Smooth muscle cell (in vitro differentiated cells): ENCODE measurements at regions not wholly inside any gene's neighbourhood (a gene's known extent, or its start where the extent isn't known, plus 50 kb on each side); places are given as distances from the start of the nearest gene placed in this dataset.
"Not testable (repeated sequence)": the region's sequence is repeated elsewhere in the genome, so short reads cannot be mapped to it uniquely, and the experiment has no call there.

ENCODE experiments used
- DNase-seq: peaks from one replicate; lab custom pipeline; 2025; ENCODE audit not compliant: unreplicated experiment; lab: John Stamatoyannopoulos, UW
- H2AFZ ChIP-seq: fragments of 200-600 bp; sonication (generic); 2 replicates; pipeline ENCODE4 v1.6.0; 2016; ENCODE audit warnings: antibody characterized with exemption, low read depth, mild to moderate bottlenecking
- H3F3A ChIP-seq: fragments of 200-600 bp; sonication (generic); 2 replicates; pipeline ENCODE4 v1.6.0; 2017; ENCODE audit warnings: antibody characterized with exemption, low read depth
- H3K27ac ChIP-seq: fragments of 200-600 bp; sonication (generic); 2 replicates; pipeline ENCODE4 v1.5.1; 2016; ENCODE audit warnings: low read depth, mild to moderate bottlenecking
- H3K27me3 ChIP-seq: fragments of 200-600 bp; sonication (generic); 2 replicates; pipeline ENCODE4 v1.6.1; 2016; ENCODE audit warnings: low read depth, mild to moderate bottlenecking
- H3K36me3 ChIP-seq: fragments of 200-600 bp; sonication (generic); 2 replicates; pipeline ENCODE4 v1.5.1; 2016; ENCODE audit warnings: low read depth
- H3K4me1 ChIP-seq: fragments of 200-600 bp; sonication (generic); 2 replicates; pipeline ENCODE4 v1.5.1; 2016; ENCODE audit warnings: low read depth
- H3K4me2 ChIP-seq: fragments of 200-600 bp; sonication (generic); 2 replicates; pipeline ENCODE4 v1.6.0; 2016; ENCODE audit warnings: mild to moderate bottlenecking
- H3K4me3 ChIP-seq: fragments of 200-600 bp; sonication (generic); 2 replicates; pipeline ENCODE4 v1.5.1; 2016; ENCODE audit warnings: mild to moderate bottlenecking
- H3K79me2 ChIP-seq: fragments of 200-600 bp; sonication (generic); 2 replicates; pipeline ENCODE4 v1.6.0; 2016; ENCODE audit warnings: low read depth, mild to moderate bottlenecking
- H3K9ac ChIP-seq: fragments of 200-600 bp; sonication (generic); 2 replicates; pipeline ENCODE4 v1.6.0; 2016; ENCODE audit warnings: low read depth
- H3K9me3 ChIP-seq: fragments of 200-600 bp; sonication (generic); replicated peaks from 2 replicates; pipeline ENCODE4 v1.5.1; 2016; ENCODE audit warnings: low read depth
- H4K20me1 ChIP-seq: fragments of 200-600 bp; sonication (generic); 2 replicates; pipeline ENCODE4 v1.6.0; 2016; ENCODE audit warnings: low read depth
- CTCF ChIP-seq: fragments of 200-600 bp; sonication (generic); IDR thresholded peaks from 2 replicates; pipeline ENCODE4 v1.5.1; 2017; ENCODE audit warnings: borderline replicate concordance, mild to moderate bottlenecking, antibody characterized with exemption; ENCODE audit not compliant: insufficient read depth, poor library complexity, severe bottlenecking
- WGBS: methylation state at CpG from one replicate; pipeline ENCODE4 v1.1.7; 2016; ENCODE audit warnings: low lambda C conversion rate; 5-methylcytosine and 5-hydroxymethylcytosine counted together

- WGBS, result 80% methylated on average over 3 of the region's 3 CpGs
- Histone ChIP-seq H3K9ac (no peak overlapping the region), H2AFZ (no peak overlapping the region), H3K4me3 (no peak overlapping the region), H3K36me3 (no peaks in the 10 kb centered on the region), H3K27me3 (no peaks in the 10 kb centered on the region), H3K4me2 (no peak overlapping the region), H3K79me2 (no peaks in the 10 kb centered on the region), H3K4me1 (peaks cover 5% of the 10 kb centered on the region), H3F3A (peaks cover 9% of the 10 kb centered on the region), H3K27ac (peak overlapping the region; percentile 39), H4K20me1 (no peaks in the 10 kb centered on the region), H3K9me3 (peaks cover 5% of the 10 kb centered on the region)
- no peak for TF ChIP-seq CTCF
- no peak for DNase-seq
Observed at GRCh38 chr6:81875782-81876293, 123.4 kb upstream of the TENT5A start.

- peaks cover 16% of the 10 kb centered on the region for H3F3A ChIP-seq
- not testable (repeated sequence) for H3K79me2 ChIP-seq, H3K27ac ChIP-seq, H3K9ac ChIP-seq, H3K9me3 ChIP-seq, H3K4me1 ChIP-seq, H2AFZ ChIP-seq, DNase-seq, H3K4me3 ChIP-seq, H4K20me1 ChIP-seq, H3K27me3 ChIP-seq, H3K36me3 ChIP-seq
- peak overlapping the region; percentile 49 for H3K4me2 ChIP-seq
- WGBS, result 65% methylated on average over 11 of the region's 11 CpGs
Observed at GRCh38 chr6:81869749-81870508, 117.4 kb upstream of the TENT5A start.

GRCh38 chr6:81865712-81866111 is 113.2 kb upstream of the TENT5A start:
- peak overlapping the region; percentile 43 for H3K9ac ChIP-seq
- no peak for TF ChIP-seq CTCF
- H2AFZ ChIP-seq, result peak overlapping the region; percentile 78
- WGBS, result 18% methylated on average over 3 of the region's 3 CpGs
- H3K4me2 ChIP-seq, result peak overlapping the region; percentile 38
- H3K27me3 ChIP-seq, result no peaks in the 10 kb centered on the region
- H3K4me3 ChIP-seq, result no peak overlapping the region
- peaks cover 10% of the 10 kb centered on the region for H3K4me1 ChIP-seq
- peak overlapping the region; percentile 91 for H3K27ac ChIP-seq
- no peaks in the 10 kb centered on the region for H3K9me3 ChIP-seq
- H4K20me1 ChIP-seq, result no peaks in the 10 kb centered on the region
- H3K79me2 ChIP-seq, result no peaks in the 10 kb centered on the region
- H3F3A ChIP-seq, result peaks cover 17% of the 10 kb centered on the region
- no peak for DNase-seq
- no peaks in the 10 kb centered on the region for H3K36me3 ChIP-seq

- no peak overlapping the region for H3K9ac ChIP-seq
- H2AFZ ChIP-seq, result peak overlapping the region; percentile 49
- no peaks in the 10 kb centered on the region for H4K20me1 ChIP-seq
- no peak overlapping the region for H3K27ac ChIP-seq
- H3K79me2 ChIP-seq, result no peaks in the 10 kb centered on the region
- no peaks in the 10 kb centered on the region for H3K27me3 ChIP-seq
- no peak overlapping the region for H3K4me3 ChIP-seq
- DNase-seq, result no peak
- no peaks in the 10 kb centered on the region for H3K36me3 ChIP-seq
- no peaks in the 10 kb centered on the region for H3K9me3 ChIP-seq
- WGBS, result 92% methylated on average over 2 of the region's 2 CpGs
- no peak overlapping the region for H3K4me2 ChIP-seq
- H3F3A ChIP-seq, result peaks cover 17% of the 10 kb centered on the region
- no peak for TF ChIP-seq CTCF
- peaks cover 10% of the 10 kb centered on the region for H3K4me1 ChIP-seq
Observed at GRCh38 chr6:81864124-81864523, 111.6 kb upstream of the TENT5A start.
